ENCODE measurements at regions not wholly inside any gene's neighbourhood (a gene's known extent, or its start where the extent isn't known, plus 50 kb on each side); places are given as distances from the start of the nearest gene placed in this dataset.

GRCh38 chr4:114103908-114104307 is 124.5 kb upstream of the ARSJ start:
- Histone ChIP-seq H3K27me3 (ENCODE audit: control insufficient read depth in 2 of 2, insufficient read depth in 2 of 2, low read length in 2 of 2) (no peaks in the 10 kb centered on the region), H3K79me2 (ENCODE audit: insufficient read depth, low read length) (no peaks in the 10 kb centered on the region), H3K4me3 (replicated peaks in 1 of 3; ENCODE audit: low read depth in 2 of 3, low read length in 3 of 3) (no peak overlapping the region), H3K4me1 (ENCODE audit: control insufficient read depth in 1 of 2, insufficient read depth in 2 of 2, low read length in 2 of 2) (no peaks in the 10 kb centered on the region), H3K36me3 (replicated peaks in 1 of 2; ENCODE audit: control insufficient read depth in 1 of 2, insufficient read depth in 2 of 2, low read length in 2 of 2) (no peaks in the 10 kb centered on the region), H3K9ac (ENCODE audit: insufficient read depth, low read length, poor library complexity, severe bottlenecking) (no peak overlapping the region), H3K4me2 (replicated peaks; ENCODE audit: extremely low read depth, low read length, poor library complexity, severe bottlenecking) (no peak overlapping the region), H3K27ac (ENCODE audit: low read depth in 1 of 2, low read length in 2 of 2) (no peak overlapping the region), H2AFZ (ENCODE audit: insufficient read depth, low read depth, low read length, poor library complexity, severe bottlenecking) (no peak overlapping the region), H3K9me3 (replicated peaks in 1 of 2; ENCODE audit: control insufficient read depth in 1 of 2, insufficient read depth in 1 of 2, low read length in 2 of 2) (no peaks in the 10 kb centered on the region), H4K20me1 (ENCODE audit: insufficient read depth, low read length) (no peaks in the 10 kb centered on the region)
- WGBS (ENCODE audit: insufficient coverage), result no CpG with 5 or more reads among the region's 1 CpG
- DNase-seq, result no peak
- H3K4me3 Mint-ChIP-seq, result no peak overlapping the region
- H3K36me3 Mint-ChIP-seq, result no peaks in the 10 kb centered on the region
- H3K4me1 Mint-ChIP-seq, result peaks cover 4% of the 10 kb centered on the region
- H3K27ac Mint-ChIP-seq, result no peak overlapping the region
- intact Hi-C loops (cut with micrococcal nuclease), result no loop called here
- TF ChIP-seq CTCF (IDR thresholded peaks at IDR 0.05), result no peak
- no peaks in the 10 kb centered on the region for H3K27me3 Mint-ChIP-seq (ENCODE audit: low read depth in 3 of 3)
- peaks cover 0 to 7% (median 0%) of the 10 kb centered on the region in 7 donors for H3K9me3 Mint-ChIP-seq

DNA sequence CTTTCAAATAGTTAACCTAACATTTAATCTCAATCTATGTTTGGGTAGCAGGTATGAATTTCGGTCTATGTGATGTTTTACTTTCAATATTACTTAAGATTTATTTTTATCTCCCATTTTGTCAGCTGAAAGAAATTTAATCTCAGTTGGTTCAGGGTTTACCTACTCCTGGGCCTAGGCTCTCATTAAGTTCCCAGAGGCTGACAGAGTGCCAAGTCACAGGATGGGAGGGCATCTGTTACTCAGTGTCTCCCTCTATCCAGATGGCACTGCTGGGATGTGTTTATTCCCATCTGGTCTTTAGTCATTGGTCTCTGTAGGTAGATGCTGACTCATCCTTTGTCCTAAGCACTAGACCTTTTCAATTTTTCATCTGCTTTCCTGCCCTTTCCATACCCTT is 129.4 kb upstream of the ARSJ start:
- WGBS (ENCODE audit: insufficient coverage), result no CpG with 5 or more reads among the region's 1 CpG
- Mint-ChIP-seq H3K27me3 (ENCODE audit: low read depth in 3 of 3) (no peaks in the 10 kb centered on the region), H3K36me3 (no peaks in the 10 kb centered on the region), H3K4me1 (no peaks in the 10 kb centered on the region), H3K4me3 (no peak overlapping the region), H3K9me3 (peaks cover 0 to 1% (median 0%) of the 10 kb centered on the region in 7 donors), H3K27ac (no peak overlapping the region)
- Histone ChIP-seq H3K9ac (ENCODE audit: insufficient read depth, low read length, poor library complexity, severe bottlenecking) (no peak overlapping the region), H3K36me3 (replicated peaks in 1 of 2; ENCODE audit: control insufficient read depth in 1 of 2, insufficient read depth in 2 of 2, low read length in 2 of 2) (no peaks in the 10 kb centered on the region), H3K4me2 (replicated peaks; ENCODE audit: extremely low read depth, low read length, poor library complexity, severe bottlenecking) (no peak overlapping the region), H3K27ac (ENCODE audit: low read depth in 1 of 2, low read length in 2 of 2) (no peak overlapping the region), H3K4me3 (replicated peaks in 1 of 3; ENCODE audit: low read depth in 2 of 3, low read length in 3 of 3) (no peak overlapping the region), H3K27me3 (ENCODE audit: control insufficient read depth in 2 of 2, insufficient read depth in 2 of 2, low read length in 2 of 2) (no peaks in the 10 kb centered on the region), H3K4me1 (ENCODE audit: control insufficient read depth in 1 of 2, insufficient read depth in 2 of 2, low read length in 2 of 2) (no peaks in the 10 kb centered on the region), H2AFZ (ENCODE audit: insufficient read depth, low read depth, low read length, poor library complexity, severe bottlenecking) (no peak overlapping the region), H3K79me2 (ENCODE audit: insufficient read depth, low read length) (no peaks in the 10 kb centered on the region), H4K20me1 (ENCODE audit: insufficient read depth, low read length) (no peaks in the 10 kb centered on the region), H3K9me3 (replicated peaks in 1 of 2; ENCODE audit: control insufficient read depth in 1 of 2, insufficient read depth in 1 of 2, low read length in 2 of 2) (no peaks in the 10 kb centered on the region)
- intact Hi-C loops (cut with micrococcal nuclease), result no loop called here
- no peak for TF ChIP-seq CTCF (IDR thresholded peaks at IDR 0.05)
- DNase-seq, result no peak

Measured in CD14-positive monocyte (primary cell).